GM13976 (cell line): ENCODE measurements at regions not wholly inside any gene's neighbourhood (a gene's known extent, or its start where the extent isn't known, plus 50 kb on each side); places are given as distances from the start of the nearest gene placed in this dataset.
A peak's percentile ranks its signal among the peaks of the same experiment; 100 is the strongest.

Experiments used
- DNase-seq: peaks from one replicate; pipeline ENCODE4 v3.0.0; 2012; ENCODE audit warnings: low spot score
- CTCF ChIP-seq: IDR thresholded peaks from 2 replicates; pipeline ENCODE4 v1.5.1; 2012; ENCODE audit warnings: borderline replicate concordance, mild to moderate bottlenecking; ENCODE audit not compliant: insufficient read depth; ENCODE audit errors: extremely low read depth, missing control alignments, control extremely low read depth
- in situ Hi-C: fragments of 300-500 bp; cut with MboI; formaldehyde crosslinking; loops from one replicate; pipeline ENCODE4 v1.12.0; 2022; ENCODE audit warnings: low sequenced_read_pairs, mixed read lengths, inconsistent platforms; ENCODE audit not compliant: unreplicated experiment

- in situ Hi-C loops, result no loop called here
- no peak for TF ChIP-seq CTCF
Observed at GRCh38 chr4:135382280-135382959, 1180.8 kb upstream of the PABPC4L start.

DNA sequence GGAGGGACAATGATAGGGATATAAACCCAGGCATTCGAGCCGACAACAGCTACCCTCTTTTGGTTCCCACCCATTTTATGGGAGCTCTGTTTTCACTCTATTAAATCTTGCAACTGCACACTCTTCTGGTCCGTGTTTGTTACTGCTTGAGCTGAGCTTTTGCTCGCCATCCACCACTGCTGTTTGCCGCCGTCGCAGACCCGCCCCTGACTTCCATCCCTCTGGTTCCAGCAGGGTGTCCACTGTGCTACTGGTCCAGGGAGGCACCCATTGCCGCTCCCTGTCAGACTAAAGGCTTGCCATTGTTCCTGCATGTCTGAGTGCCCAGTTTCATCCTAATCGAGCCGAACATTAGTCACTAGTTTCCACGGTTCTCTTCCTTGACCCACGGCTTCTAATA, 1170.5 kb upstream of the PABPC4L start:
- DNase-seq, result no peak
- no peak for TF ChIP-seq CTCF
- in situ Hi-C loops, result no loop called here

More at GRCh38 chr4:135382280-135382959, 1180.8 kb upstream of the PABPC4L start:
- no peak for DNase-seq

DNA sequence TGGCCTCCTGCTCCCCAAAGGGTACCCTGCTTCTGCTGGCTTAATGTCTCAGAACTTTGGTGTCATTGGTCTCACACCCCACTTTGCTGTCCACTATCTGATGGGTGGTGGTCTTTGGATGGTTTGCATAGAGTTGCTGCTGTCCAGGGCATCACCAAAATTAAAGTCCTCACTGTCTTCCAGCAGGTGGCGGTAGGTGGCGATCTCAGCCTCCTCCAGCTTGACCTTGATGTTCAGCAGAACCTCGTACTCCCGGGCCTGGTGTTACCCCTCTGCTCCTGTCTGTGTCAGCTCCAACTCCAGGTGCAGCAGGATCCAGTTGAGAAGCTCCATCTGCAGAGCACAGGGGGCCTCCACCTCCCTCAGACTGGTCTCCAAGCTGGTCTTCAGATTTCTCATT, 1169.5 kb upstream of the PABPC4L start:
- TF ChIP-seq CTCF, result peak; percentile 24
- in situ Hi-C loops, result no loop called here
- DNase-seq, result peak; percentile 3

- DNase-seq, result no peak
- no peak for TF ChIP-seq CTCF
- in situ Hi-C loops, result no loop called here
Observed at GRCh38 chr4:135368831-135369230, 1167.2 kb upstream of the PABPC4L start.

DNA sequence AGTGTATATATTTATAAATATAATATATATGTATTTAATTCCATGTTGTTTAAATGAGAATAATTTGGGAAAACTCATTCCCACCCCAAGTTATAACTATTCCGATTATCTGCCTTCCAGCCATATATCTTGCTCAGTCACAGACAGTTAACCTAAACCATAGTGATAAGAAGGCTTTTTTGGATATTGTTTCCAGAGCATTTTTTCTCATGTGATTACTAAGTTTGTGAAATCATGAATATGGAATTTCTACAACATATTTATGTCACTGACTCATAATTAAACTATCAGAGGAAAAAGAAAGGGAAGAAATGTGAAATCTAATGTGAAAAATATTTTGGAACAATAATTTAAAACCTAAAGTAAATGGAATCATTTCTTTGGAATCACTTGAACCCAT, 1163.5 kb upstream of the PABPC4L start:
- no peak for DNase-seq
- in situ Hi-C loops, result no loop called here

DNA sequence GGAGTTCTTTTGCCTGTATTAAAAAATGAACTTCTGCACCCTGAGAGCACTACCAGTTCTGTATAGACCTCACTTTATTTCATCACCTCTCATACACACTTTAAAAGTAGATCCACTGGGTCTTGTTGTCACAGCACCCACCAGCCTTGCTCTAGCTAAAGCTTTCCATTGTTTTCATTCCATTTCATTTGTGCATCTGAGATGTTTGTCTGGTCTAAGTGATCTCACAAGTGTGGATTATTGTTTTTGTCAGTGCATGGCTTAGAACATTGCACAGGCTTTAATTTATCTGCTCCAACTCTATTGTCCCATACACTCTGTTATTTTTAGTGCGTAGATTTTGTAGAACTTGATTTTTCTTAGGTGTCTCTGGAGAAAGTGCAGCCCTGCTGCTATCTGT, 1157.5 kb upstream of the PABPC4L start:
- no peak for DNase-seq
- no peak for TF ChIP-seq CTCF

More for the DNA sequence above, 1163.5 kb upstream of the PABPC4L start:
- no peak for TF ChIP-seq CTCF

More for the DNA sequence above, 1157.5 kb upstream of the PABPC4L start:
- in situ Hi-C loops, result no loop called here
